ENCODE measurements at regions not wholly inside any gene's neighbourhood (a gene's known extent, or its start where the extent isn't known, plus 50 kb on each side); places are given as distances from the start of the nearest gene placed in this dataset.

DNA sequence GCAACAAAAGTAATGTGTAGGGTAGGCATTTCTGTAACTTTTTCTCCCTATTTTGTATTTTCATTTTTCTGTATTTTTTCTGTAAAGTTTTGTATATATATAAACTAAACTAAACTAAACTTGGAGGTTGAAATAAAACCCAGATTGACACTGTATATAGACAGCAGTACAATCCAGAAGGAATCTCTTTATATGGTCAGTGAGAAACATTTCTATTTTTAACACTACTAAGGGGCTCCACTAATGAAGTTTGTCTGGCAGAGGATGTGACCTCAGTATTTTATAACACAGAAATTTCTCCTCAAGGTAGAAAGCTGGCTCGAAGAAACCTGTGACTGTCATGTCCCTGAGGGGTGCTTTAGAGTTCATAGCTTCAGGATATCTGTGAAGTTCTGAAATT, 959.2 kb downstream of the ADGRL3 start:
- no peak for DNase-seq (ENCODE audit: low spot score)
- 79% methylated on average over 1 of the region's 1 CpG for WGBS (ENCODE audit: low lambda C conversion rate, missing lambda C conversion rate)
- H3K4me1 ChIP-seq (ENCODE audit: insufficient read depth) = no peaks in the 10 kb centered on the region
- H3K79me2 ChIP-seq = no peaks in the 10 kb centered on the region
- TF ChIP-seq EZH2 (IDR thresholded peaks at IDR 0.05; ENCODE audit: borderline replicate concordance) (no peak), EZH2phosphoT487 (IDR thresholded peaks at IDR 0.05; ENCODE audit: low read depth, severe bottlenecking, unreplicated experiment) (no peak)
- TF ChIP-seq, protein P1, sequence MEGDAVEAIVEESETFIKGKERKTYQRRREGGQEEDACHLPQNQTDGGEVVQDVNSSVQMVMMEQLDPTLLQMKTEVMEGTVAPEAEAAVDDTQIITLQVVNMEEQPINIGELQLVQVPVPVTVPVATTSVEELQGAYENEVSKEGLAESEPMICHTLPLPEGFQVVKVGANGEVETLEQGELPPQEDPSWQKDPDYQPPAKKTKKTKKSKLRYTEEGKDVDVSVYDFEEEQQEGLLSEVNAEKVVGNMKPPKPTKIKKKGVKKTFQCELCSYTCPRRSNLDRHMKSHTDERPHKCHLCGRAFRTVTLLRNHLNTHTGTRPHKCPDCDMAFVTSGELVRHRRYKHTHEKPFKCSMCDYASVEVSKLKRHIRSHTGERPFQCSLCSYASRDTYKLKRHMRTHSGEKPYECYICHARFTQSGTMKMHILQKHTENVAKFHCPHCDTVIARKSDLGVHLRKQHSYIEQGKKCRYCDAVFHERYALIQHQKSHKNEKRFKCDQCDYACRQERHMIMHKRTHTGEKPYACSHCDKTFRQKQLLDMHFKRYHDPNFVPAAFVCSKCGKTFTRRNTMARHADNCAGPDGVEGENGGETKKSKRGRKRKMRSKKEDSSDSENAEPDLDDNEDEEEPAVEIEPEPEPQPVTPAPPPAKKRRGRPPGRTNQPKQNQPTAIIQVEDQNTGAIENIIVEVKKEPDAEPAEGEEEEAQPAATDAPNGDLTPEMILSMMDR (IDR thresholded peaks at IDR 0.05; ENCODE audit: poor library complexity) = no peak
- H3K27ac ChIP-seq = no peak overlapping the region
- no peaks in the 10 kb centered on the region for H3K9me2 ChIP-seq (replicated peaks; ENCODE audit: insufficient read depth)
- no peak overlapping the region for H3K4me2 ChIP-seq
- no peaks in the 10 kb centered on the region for H3K9me3 ChIP-seq (ENCODE audit: low read depth)
- no peaks in the 10 kb centered on the region for H3K27me3 ChIP-seq
- H2AFZ ChIP-seq = no peak overlapping the region
- no peaks in the 10 kb centered on the region for H3K36me3 ChIP-seq (replicated peaks; ENCODE audit: insufficient read depth, low read depth)
- H3K4me3 ChIP-seq = no peak overlapping the region
- no peaks in the 10 kb centered on the region for H4K20me1 ChIP-seq (ENCODE audit: insufficient read depth, poor library complexity, severe bottlenecking)

DNA sequence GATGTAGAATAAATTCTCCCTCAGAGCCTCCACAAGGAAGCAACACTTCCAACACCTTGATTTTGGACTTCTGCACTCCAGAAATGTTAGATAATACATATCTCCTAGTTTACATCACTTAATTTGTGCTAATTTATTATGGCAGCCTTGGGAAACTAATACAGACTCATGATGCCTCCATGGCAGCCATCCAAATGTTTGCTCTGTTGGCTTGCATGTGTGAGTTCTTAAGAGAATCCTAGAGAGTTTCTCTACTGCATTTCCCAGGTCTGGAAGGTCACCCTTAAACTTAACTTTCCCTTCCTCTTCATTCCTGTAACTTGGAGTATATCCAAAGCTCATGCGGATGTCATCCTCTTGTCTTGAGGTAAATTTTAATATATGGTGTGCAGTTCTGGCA, 956.1 kb downstream of the ADGRL3 start:
- H3K79me2 ChIP-seq = no peaks in the 10 kb centered on the region
- DNase-seq (ENCODE audit: low spot score) = no peak
- H4K20me1 ChIP-seq (ENCODE audit: insufficient read depth, poor library complexity, severe bottlenecking) = no peaks in the 10 kb centered on the region
- H3K4me2 ChIP-seq = no peak overlapping the region
- H2AFZ ChIP-seq = no peak overlapping the region
- WGBS (ENCODE audit: low lambda C conversion rate, missing lambda C conversion rate) = 83% methylated on average over 1 of the region's 1 CpG
- H3K4me1 ChIP-seq (ENCODE audit: insufficient read depth) = no peaks in the 10 kb centered on the region
- no peaks in the 10 kb centered on the region for H3K27me3 ChIP-seq
- H3K4me3 ChIP-seq = no peak overlapping the region
- H3K9me2 ChIP-seq (replicated peaks; ENCODE audit: insufficient read depth) = no peaks in the 10 kb centered on the region
- no peak for TF ChIP-seq EZH2phosphoT487 (IDR thresholded peaks at IDR 0.05; ENCODE audit: low read depth, severe bottlenecking, unreplicated experiment)
- no peak for TF ChIP-seq EZH2 (IDR thresholded peaks at IDR 0.05; ENCODE audit: borderline replicate concordance)
- TF ChIP-seq, protein P1 (IDR thresholded peaks at IDR 0.05; ENCODE audit: poor library complexity) = no peak
- H3K36me3 ChIP-seq (replicated peaks; ENCODE audit: insufficient read depth, low read depth) = no peaks in the 10 kb centered on the region
- H3K27ac ChIP-seq = no peak overlapping the region
- no peaks in the 10 kb centered on the region for H3K9me3 ChIP-seq (ENCODE audit: low read depth)

DNA sequence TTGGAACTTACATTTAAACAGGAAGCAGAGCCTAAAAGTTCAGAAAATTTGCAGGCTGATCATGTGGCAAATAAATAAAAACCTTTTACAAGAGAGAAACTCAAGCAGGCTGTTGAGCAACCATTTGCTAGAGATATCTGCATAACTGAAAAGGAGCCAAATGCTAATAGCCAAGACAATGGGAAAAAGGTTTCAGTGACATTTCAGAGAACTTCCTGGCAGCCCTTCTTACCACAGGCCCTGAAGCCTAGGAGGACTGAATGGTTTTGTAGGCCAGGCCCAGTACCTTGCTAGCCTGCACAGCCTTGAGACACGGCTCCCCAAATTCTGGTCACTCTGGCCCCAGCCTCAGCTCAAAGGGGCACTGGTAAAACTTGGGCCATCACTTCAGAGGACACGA, 945.1 kb downstream of the ADGRL3 start:
- Histone ChIP-seq H3K36me3 (replicated peaks; ENCODE audit: insufficient read depth, low read depth) (no peaks in the 10 kb centered on the region), H3K4me2 (no peak overlapping the region), H4K20me1 (ENCODE audit: insufficient read depth, poor library complexity, severe bottlenecking) (no peaks in the 10 kb centered on the region), H3K9me3 (ENCODE audit: low read depth) (no peaks in the 10 kb centered on the region), H3K79me2 (no peaks in the 10 kb centered on the region), H2AFZ (no peak overlapping the region), H3K9me2 (replicated peaks; ENCODE audit: insufficient read depth) (no peaks in the 10 kb centered on the region), H3K4me3 (no peak overlapping the region), H3K27ac (no peak overlapping the region), H3K27me3 (no peaks in the 10 kb centered on the region), H3K4me1 (ENCODE audit: insufficient read depth) (no peaks in the 10 kb centered on the region)
- TF ChIP-seq EZH2 (IDR thresholded peaks at IDR 0.05; ENCODE audit: borderline replicate concordance) (no peak), EZH2phosphoT487 (IDR thresholded peaks at IDR 0.05; ENCODE audit: low read depth, severe bottlenecking, unreplicated experiment) (no peak)
- TF ChIP-seq, protein P1 (IDR thresholded peaks at IDR 0.05; ENCODE audit: poor library complexity) = no peak
- no peak for DNase-seq (ENCODE audit: low spot score)
- WGBS (ENCODE audit: low lambda C conversion rate, missing lambda C conversion rate) = 95% methylated on average over 2 of the region's 2 CpGs

DNA sequence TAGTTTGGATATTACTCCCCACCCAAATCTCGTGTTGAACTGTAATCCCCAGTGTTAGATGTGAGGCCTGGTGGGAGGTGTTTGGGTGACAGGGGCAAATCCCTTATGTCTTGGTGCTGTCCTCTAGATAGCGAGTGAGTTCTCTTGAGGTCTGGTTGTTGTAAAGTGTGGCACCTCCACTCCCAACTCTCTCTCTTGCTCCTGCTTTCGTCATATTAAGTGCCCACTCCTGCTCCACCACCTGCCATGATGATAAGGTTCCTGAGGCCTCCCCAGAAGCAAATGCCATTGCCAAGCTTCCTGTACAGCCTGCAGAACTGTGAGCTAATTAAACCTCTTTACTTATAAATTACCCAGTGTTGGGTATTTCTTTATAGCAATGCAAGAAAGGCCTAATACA, 944.3 kb downstream of the ADGRL3 start:
- H2AFZ ChIP-seq = no peak overlapping the region
- DNase-seq (ENCODE audit: low spot score) = no peak
- H4K20me1 ChIP-seq (ENCODE audit: insufficient read depth, poor library complexity, severe bottlenecking) = no peaks in the 10 kb centered on the region
- TF ChIP-seq EZH2 (IDR thresholded peaks at IDR 0.05; ENCODE audit: borderline replicate concordance) (no peak), EZH2phosphoT487 (IDR thresholded peaks at IDR 0.05; ENCODE audit: low read depth, severe bottlenecking, unreplicated experiment) (no peak)
- TF ChIP-seq, protein P1 (IDR thresholded peaks at IDR 0.05; ENCODE audit: poor library complexity) = no peak
- no peaks in the 10 kb centered on the region for H3K9me2 ChIP-seq (replicated peaks; ENCODE audit: insufficient read depth)
- no peaks in the 10 kb centered on the region for H3K4me1 ChIP-seq (ENCODE audit: insufficient read depth)
- WGBS (ENCODE audit: low lambda C conversion rate, missing lambda C conversion rate) = 86% methylated on average over 3 of the region's 3 CpGs
- no peaks in the 10 kb centered on the region for H3K9me3 ChIP-seq (ENCODE audit: low read depth)
- no peaks in the 10 kb centered on the region for H3K79me2 ChIP-seq
- no peaks in the 10 kb centered on the region for H3K27me3 ChIP-seq
- H3K4me3 ChIP-seq = no peak overlapping the region
- H3K36me3 ChIP-seq (replicated peaks; ENCODE audit: insufficient read depth, low read depth) = no peaks in the 10 kb centered on the region
- no peak overlapping the region for H3K4me2 ChIP-seq
- no peak overlapping the region for H3K27ac ChIP-seq
